ENCODE measurements at regions not wholly inside any gene's neighbourhood (a gene's known extent, or its start where the extent isn't known, plus 50 kb on each side); places are given as distances from the start of the nearest gene placed in this dataset.
"Not testable (repeated sequence)": the region's sequence is repeated elsewhere in the genome, so short reads cannot be mapped to it uniquely, and the experiment has no call there.

GRCh38 chr7:97928844-97929243 is 56.6 kb upstream of the ASNS start:
- H4K20me1 ChIP-seq (ENCODE audit: insufficient read depth, low read length); H3K4me2 ChIP-seq (ENCODE audit: insufficient read depth, low read length): not testable (repeated sequence)

GRCh38 chr7:97927790-97928748 is 55.9 kb upstream of the ASNS start:
- H3K4me2 ChIP-seq (ENCODE audit: insufficient read depth, low read length); H3K36me3 ChIP-seq (ENCODE audit: insufficient read depth, low read length); H4K20me1 ChIP-seq (ENCODE audit: insufficient read depth, low read length); H3K27me3 ChIP-seq (ENCODE audit: insufficient read depth, low read length, poor library complexity); H3K79me2 ChIP-seq (ENCODE audit: insufficient read depth, low read length); H3K9ac ChIP-seq (ENCODE audit: low read depth, low read length); H3K4me1 ChIP-seq (ENCODE audit: insufficient read depth, low read length); H3K9me3 ChIP-seq (ENCODE audit: insufficient read depth, low read length, severe bottlenecking); H2AFZ ChIP-seq (ENCODE audit: low read depth, low read length); H3K4me3 ChIP-seq (ENCODE audit: low read depth in 1 of 2, low read length in 2 of 2); H3K27ac ChIP-seq (ENCODE audit: low read length): not testable (repeated sequence)
- TF ChIP-seq CTCF (IDR thresholded peaks at IDR 0.05; ENCODE audit: borderline replicate concordance, extremely low read depth, low read length, poor library complexity, severe bottlenecking), result peak; percentile 50
- peak; percentile 55; the same call in 1 of the 3 replicates for ATAC-seq (ENCODE audit: insufficient read depth, low read depth)
- DNase-seq, result peak; percentile 11

More at GRCh38 chr7:97928844-97929243, 56.6 kb upstream of the ASNS start:
- ATAC-seq (ENCODE audit: insufficient read depth, low read depth); H3K27ac ChIP-seq (ENCODE audit: low read length); H3K4me1 ChIP-seq (ENCODE audit: insufficient read depth, low read length); DNase-seq; H3K79me2 ChIP-seq (ENCODE audit: insufficient read depth, low read length); H3K9me3 ChIP-seq (ENCODE audit: insufficient read depth, low read length, severe bottlenecking); H2AFZ ChIP-seq (ENCODE audit: low read depth, low read length); H3K4me3 ChIP-seq (ENCODE audit: low read depth in 1 of 2, low read length in 2 of 2); H3K27me3 ChIP-seq (ENCODE audit: insufficient read depth, low read length, poor library complexity); H3K36me3 ChIP-seq (ENCODE audit: insufficient read depth, low read length); H3K9ac ChIP-seq (ENCODE audit: low read depth, low read length): not testable (repeated sequence)
